Fibroblast of lung (primary cell): ENCODE measurements at regions not wholly inside any gene's neighbourhood (a gene's known extent, or its start where the extent isn't known, plus 50 kb on each side); places are given as distances from the start of the nearest gene placed in this dataset.
"Not testable (repeated sequence)": the region's sequence is repeated elsewhere in the genome, so short reads cannot be mapped to it uniquely, and the experiment has no call there.

ENCODE experiments used
- DNase-seq, 2 donors: peaks; one replicate each; pipeline versions ENCODE4 v3.0.0 to v3.0.0-alpha.2; 2010; ENCODE audit warnings: low read depth in 2 of 2
- H2AFZ ChIP-seq: 2 replicates; pipeline ENCODE4 v1.5.1; 2012; ENCODE audit warnings: low read length, control low read depth, inconsistent platforms
- H3K27ac ChIP-seq: 2 replicates; pipeline ENCODE4 v1.5.1; 2011; ENCODE audit warnings: low read length, control low read depth; ENCODE audit not compliant: insufficient read depth
- H3K27me3 ChIP-seq: 2 replicates; pipeline ENCODE4 v1.5.1; 2011; ENCODE audit warnings: mild to moderate bottlenecking, low read length; ENCODE audit not compliant: control insufficient read depth, insufficient read depth
- H3K36me3 ChIP-seq: 2 replicates; pipeline ENCODE4 v1.5.1; 2011; ENCODE audit warnings: low read length; ENCODE audit not compliant: control insufficient read depth, insufficient read depth
- H3K4me1 ChIP-seq: 2 replicates; pipeline ENCODE4 v1.5.1; 2011; ENCODE audit warnings: low read length; ENCODE audit not compliant: control insufficient read depth, insufficient read depth; ENCODE audit errors: extremely low read depth
- H3K4me2 ChIP-seq: 2 replicates; pipeline ENCODE4 v1.5.1; 2011; ENCODE audit warnings: low read length, control low read depth; ENCODE audit not compliant: insufficient read depth; ENCODE audit errors: extremely low read depth
- H3K4me3 ChIP-seq, 4 experiments: fragments of 200-600 bp in 1 of 4; sonication (generic) in 1 of 4; replicated peaks in 1 of 4; 2 replicates each; pipeline ENCODE4 v1.5.1; 2011 to 2016; ENCODE audit warnings: low read length in 4 of 4, low read depth in 3 of 4, mild to moderate bottlenecking in 3 of 4, control low read depth in 2 of 4, inconsistent platforms in 1 of 4, mixed read lengths in 1 of 4; ENCODE audit not compliant: insufficient read depth in 1 of 4; ENCODE audit errors: control extremely low read depth in 1 of 4
- H3K79me2 ChIP-seq: 2 replicates; pipeline ENCODE4 v1.5.1; 2012; ENCODE audit warnings: mild to moderate bottlenecking, low read length, inconsistent platforms; ENCODE audit not compliant: control insufficient read depth, insufficient read depth
- H3K9ac ChIP-seq: 2 replicates; pipeline ENCODE4 v1.5.1; 2011; ENCODE audit warnings: mild to moderate bottlenecking, low read length, control low read depth; ENCODE audit not compliant: insufficient read depth
- H3K9me3 ChIP-seq: 2 replicates; pipeline ENCODE4 v1.5.1; 2012; ENCODE audit warnings: low read depth, low read length; ENCODE audit not compliant: control insufficient read depth, insufficient read depth
- H4K20me1 ChIP-seq: 2 replicates; pipeline ENCODE4 v1.5.1; 2011; ENCODE audit warnings: low read length; ENCODE audit not compliant: control insufficient read depth, insufficient read depth; ENCODE audit errors: extremely low read depth
- EZH2 ChIP-seq: IDR thresholded peaks from 2 replicates; pipeline ENCODE4 v1.5.1; 2012; ENCODE audit warnings: low read length, control low read depth, mild to moderate bottlenecking; ENCODE audit errors: missing control alignments
- TF ChIP-seq, protein P1 (sequence below), 2 donors: IDR thresholded peaks in 1 of 2; conservative IDR thresholded peaks in 1 of 2; 1 replicate in 1 of 2; 2 replicates in 1 of 2; pipeline ENCODE4 v1.5.1; 2011 to 2012; ENCODE audit warnings: low read length in 2 of 2, control low read depth in 1 of 2, inconsistent platforms in 1 of 2, low read depth in 1 of 2, mild to moderate bottlenecking in 1 of 2

DNA sequence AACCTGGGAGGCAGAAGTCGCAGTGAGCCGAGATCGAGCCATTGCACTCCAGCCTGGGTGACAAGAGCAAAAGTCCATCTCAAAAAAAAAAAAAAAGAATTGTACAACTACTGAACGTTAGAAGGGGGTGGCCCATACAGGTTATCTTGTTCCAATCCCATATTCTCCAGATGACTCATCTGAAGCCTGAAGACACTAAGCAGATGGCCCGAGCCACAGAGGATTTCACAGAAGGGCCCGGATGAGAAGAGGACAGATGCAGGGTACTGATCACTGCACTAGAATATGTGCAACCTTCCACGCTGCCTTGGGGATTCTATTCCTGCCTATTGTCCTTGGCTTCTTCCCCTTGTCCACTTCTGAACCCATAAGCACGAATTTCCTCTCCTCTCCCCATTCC is 70.9 kb upstream of the UBASH3B start:
- Histone ChIP-seq H2AFZ (no peak overlapping the region), H3K36me3 (no peaks in the 10 kb centered on the region), H3K9ac (no peak overlapping the region), H3K4me1 (no peaks in the 10 kb centered on the region), H3K4me3 (no peak overlapping the region), H4K20me1 (no peaks in the 10 kb centered on the region), H3K27me3 (peaks cover under 1% of the 10 kb centered on the region), H3K4me2 (no peak overlapping the region), H3K79me2 (no peaks in the 10 kb centered on the region), H3K9me3 (no peaks in the 10 kb centered on the region), H3K27ac (no peak overlapping the region)
- no peak for TF ChIP-seq EZH2
- TF ChIP-seq, protein P1, sequence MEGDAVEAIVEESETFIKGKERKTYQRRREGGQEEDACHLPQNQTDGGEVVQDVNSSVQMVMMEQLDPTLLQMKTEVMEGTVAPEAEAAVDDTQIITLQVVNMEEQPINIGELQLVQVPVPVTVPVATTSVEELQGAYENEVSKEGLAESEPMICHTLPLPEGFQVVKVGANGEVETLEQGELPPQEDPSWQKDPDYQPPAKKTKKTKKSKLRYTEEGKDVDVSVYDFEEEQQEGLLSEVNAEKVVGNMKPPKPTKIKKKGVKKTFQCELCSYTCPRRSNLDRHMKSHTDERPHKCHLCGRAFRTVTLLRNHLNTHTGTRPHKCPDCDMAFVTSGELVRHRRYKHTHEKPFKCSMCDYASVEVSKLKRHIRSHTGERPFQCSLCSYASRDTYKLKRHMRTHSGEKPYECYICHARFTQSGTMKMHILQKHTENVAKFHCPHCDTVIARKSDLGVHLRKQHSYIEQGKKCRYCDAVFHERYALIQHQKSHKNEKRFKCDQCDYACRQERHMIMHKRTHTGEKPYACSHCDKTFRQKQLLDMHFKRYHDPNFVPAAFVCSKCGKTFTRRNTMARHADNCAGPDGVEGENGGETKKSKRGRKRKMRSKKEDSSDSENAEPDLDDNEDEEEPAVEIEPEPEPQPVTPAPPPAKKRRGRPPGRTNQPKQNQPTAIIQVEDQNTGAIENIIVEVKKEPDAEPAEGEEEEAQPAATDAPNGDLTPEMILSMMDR (conservative IDR thresholded peaks at IDR 0.05 in 1 of 2, IDR thresholded peaks at IDR 0.05 in 1 of 2; ENCODE audit: low read depth in 1 of 2, low read length in 2 of 2) = no peak
- DNase-seq = no peak

DNA sequence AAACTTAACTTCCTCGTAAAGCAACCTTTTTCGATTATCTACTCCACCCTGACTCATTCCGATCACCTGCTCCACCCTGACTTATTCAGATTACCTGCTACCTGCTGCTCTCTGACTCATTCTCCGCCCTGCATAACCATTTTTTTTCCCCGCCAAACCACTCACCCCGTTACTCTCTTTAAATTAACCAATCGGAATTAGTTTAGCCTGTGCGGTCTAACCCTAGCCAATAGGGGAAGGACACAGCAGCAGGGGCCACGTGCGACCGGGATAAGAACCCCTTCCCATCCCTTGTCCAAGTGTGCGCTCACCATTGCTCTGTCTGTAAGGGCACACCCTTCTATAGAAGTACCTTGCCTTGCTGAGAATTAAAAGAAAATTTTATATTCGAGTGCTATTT is 75.5 kb upstream of the UBASH3B start:
- H3K27ac ChIP-seq, H3K9ac ChIP-seq, H4K20me1 ChIP-seq, H3K36me3 ChIP-seq, DNase-seq, H3K27me3 ChIP-seq, H3K4me1 ChIP-seq, H2AFZ ChIP-seq, H3K4me3 ChIP-seq, H3K79me2 ChIP-seq, H3K4me2 ChIP-seq, H3K9me3 ChIP-seq: not testable (repeated sequence)

DNA sequence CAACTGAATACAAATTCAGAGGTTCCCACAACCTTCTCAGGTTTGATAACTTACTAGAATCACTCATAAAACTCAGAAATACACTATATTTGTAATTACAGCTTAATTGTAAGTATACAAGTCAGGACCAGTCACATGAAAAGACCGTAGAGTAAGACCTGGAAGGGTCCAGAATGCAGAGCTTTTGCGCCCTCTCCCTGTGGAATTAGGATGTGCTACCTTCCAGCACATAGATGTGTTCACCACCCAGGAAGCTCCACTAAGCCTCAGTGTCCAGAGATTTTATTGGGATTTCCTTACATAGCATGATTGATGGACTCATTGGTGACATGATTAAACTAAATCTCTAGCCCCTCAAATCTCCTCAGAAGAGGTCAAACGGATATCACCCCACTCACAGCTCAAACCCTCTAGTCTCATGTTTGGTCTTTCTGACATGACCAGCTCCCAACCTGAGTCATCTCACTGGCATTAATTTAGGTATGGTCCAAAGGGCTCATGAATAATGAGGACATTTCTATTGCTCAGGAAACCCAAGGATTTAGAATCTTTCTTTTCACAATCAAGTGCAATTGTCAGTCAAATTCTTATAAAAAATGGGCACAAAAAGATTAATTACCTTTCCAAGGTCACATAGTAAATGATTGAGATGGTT is 77.2 kb upstream of the UBASH3B start:
- Histone ChIP-seq H4K20me1 (no peaks in the 10 kb centered on the region), H3K27ac (no peak overlapping the region), H3K27me3 (no peaks in the 10 kb centered on the region), H3K4me1 (no peaks in the 10 kb centered on the region), H3K79me2 (no peaks in the 10 kb centered on the region), H2AFZ (no peak overlapping the region), H3K9me3 (no peaks in the 10 kb centered on the region), H3K9ac (no peak overlapping the region), H3K4me3 (no peak overlapping the region), H3K4me2 (no peak overlapping the region), H3K36me3 (no peaks in the 10 kb centered on the region)
- DNase-seq = peak; percentile 3 to 35
- TF ChIP-seq EZH2 = no peak
- TF ChIP-seq, protein P1 (conservative IDR thresholded peaks at IDR 0.05 in 1 of 2, IDR thresholded peaks at IDR 0.05 in 1 of 2; ENCODE audit: low read depth in 1 of 2, low read length in 2 of 2) = no peak
